Omental fat pad (tissue), 3 donors: ENCODE measurements at regions not wholly inside any gene's neighbourhood (a gene's known extent, or its start where the extent isn't known, plus 50 kb on each side); places are given as distances from the start of the nearest gene placed in this dataset.
"Not testable (repeated sequence)": the region's sequence is repeated elsewhere in the genome, so short reads cannot be mapped to it uniquely, and the experiment has no call there.

Experiments used
- ATAC-seq: fragments of 150-250 bp; one replicate; pipeline ENCODE4 v1.9.1; 2016; ENCODE audit warnings: mild to moderate bottlenecking, moderate library complexity; ENCODE audit not compliant: low FRiP score
- DNase-seq: peaks from one replicate; pipeline ENCODE4 v3.0.0-alpha.2; 2019; ENCODE audit warnings: low spot score
- TF ChIP-seq, protein P1 (sequence below), 3 donors: fragments of 450-650 bp; IDR thresholded peaks; one replicate each; pipeline ENCODE4 v1.5.1; 2016 to 2017; ENCODE audit warnings: antibody characterized with exemption in 3 of 3, mild to moderate bottlenecking in 3 of 3, moderate library complexity in 2 of 3

DNA sequence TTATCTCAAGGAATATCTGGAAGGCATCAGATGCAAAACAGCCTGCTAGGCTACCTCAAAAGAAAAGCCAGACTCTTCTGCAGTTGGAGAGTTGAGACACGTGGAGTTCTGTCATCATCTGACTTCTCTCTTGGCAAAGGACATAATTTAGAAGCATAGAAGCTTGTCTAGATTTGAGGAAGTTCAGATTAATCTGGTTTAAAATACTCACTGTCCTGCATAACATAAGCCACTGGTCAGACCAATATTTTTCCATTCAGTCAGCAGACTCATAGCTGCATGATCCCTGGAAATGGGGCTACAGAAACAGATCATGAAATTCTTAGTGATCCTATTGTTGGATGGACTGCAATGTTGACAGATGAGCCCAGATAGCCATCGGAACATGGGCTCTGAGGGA, 349.0 kb downstream of the TXNL1 start:
- no peak for ATAC-seq
- DNase-seq, result no peak
- TF ChIP-seq, protein P1, sequence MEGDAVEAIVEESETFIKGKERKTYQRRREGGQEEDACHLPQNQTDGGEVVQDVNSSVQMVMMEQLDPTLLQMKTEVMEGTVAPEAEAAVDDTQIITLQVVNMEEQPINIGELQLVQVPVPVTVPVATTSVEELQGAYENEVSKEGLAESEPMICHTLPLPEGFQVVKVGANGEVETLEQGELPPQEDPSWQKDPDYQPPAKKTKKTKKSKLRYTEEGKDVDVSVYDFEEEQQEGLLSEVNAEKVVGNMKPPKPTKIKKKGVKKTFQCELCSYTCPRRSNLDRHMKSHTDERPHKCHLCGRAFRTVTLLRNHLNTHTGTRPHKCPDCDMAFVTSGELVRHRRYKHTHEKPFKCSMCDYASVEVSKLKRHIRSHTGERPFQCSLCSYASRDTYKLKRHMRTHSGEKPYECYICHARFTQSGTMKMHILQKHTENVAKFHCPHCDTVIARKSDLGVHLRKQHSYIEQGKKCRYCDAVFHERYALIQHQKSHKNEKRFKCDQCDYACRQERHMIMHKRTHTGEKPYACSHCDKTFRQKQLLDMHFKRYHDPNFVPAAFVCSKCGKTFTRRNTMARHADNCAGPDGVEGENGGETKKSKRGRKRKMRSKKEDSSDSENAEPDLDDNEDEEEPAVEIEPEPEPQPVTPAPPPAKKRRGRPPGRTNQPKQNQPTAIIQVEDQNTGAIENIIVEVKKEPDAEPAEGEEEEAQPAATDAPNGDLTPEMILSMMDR (IDR thresholded peaks at IDR 0.05), result no peak

DNA sequence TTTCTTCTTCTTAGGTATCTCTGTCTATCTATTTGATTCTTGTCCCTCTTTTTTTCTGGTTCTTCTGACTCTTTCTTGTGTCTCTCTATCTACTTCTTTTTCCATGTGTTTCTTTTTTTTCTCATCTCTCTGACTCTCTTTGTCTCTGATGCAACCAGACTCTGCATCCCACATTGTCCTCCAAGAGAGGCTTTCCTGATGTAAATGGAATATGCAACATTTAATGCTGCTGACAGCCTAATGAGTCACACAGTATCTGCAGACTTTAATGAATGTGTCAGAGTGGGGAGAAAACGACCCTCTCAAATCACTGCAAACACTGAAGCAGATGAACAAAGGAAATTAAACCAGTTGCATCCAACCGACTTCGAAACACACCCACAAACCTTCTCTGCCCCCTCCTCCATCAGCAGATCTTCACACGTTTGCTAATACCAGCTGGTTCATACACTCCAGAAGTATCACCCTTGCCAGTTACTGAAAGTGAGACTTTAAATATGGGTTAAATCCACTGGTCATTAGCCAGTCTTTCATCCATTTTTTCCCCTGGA, 351.5 kb downstream of the TXNL1 start:
- DNase-seq (no peak), ATAC-seq (no peak)
- TF ChIP-seq, protein P1 (IDR thresholded peaks at IDR 0.05), result no peak

DNA sequence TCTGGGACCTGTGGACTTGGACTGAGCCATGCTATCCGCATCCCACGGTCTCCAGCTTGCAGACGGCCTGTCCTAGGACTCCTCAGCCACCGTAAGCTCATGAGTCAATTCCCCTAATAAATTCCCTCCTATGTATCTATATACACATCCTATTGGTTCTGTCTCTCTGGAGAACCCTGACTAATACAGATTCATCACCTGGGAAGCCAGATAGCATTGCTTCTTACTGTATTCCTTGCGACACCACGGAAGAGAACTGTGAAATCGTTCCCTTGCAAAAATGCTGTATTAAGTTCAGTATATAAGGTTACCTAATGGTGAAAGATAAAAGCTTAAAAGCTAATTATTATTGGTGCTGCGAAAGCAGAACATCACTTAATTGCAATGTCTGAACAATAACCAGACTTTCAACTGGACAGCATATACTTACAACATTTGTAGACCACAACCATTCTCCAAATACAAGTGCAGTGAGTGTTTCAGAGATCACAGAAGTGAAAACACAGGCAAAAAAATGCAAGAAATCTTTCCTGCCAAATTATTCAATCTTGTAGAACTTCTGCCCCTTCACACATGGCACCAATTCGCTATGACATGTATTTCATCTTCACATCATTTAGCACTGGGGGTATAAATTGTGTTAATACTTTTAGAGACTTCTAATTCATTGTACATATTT, 352.9 kb downstream of the TXNL1 start:
- DNase-seq (no peak), ATAC-seq (no peak)

DNA sequence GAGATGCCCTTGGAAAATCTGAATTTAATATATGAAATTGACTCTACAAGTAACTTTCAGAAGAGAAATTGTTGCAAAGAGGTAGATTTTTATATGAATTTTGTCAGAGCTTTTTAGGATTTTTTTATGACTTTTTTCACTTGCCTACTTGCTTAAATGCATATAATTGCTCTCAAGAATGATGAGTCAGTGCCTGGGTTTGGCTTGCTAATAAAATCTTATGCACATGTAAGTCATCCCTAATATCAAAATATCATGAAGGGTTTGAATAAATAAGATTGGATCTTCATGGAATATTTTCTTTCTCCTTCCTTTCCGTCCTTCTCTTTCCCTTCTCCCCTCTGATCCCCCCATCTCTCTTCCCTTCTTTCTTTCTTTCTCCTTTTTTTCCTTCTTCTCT, 354.1 kb downstream of the TXNL1 start:
- DNase-seq, result no peak
- TF ChIP-seq, protein P1 (IDR thresholded peaks at IDR 0.05), result no peak
- ATAC-seq, result no peak

More for the DNA sequence above, 352.9 kb downstream of the TXNL1 start:
- TF ChIP-seq, protein P1 (IDR thresholded peaks at IDR 0.05), result no peak

DNA sequence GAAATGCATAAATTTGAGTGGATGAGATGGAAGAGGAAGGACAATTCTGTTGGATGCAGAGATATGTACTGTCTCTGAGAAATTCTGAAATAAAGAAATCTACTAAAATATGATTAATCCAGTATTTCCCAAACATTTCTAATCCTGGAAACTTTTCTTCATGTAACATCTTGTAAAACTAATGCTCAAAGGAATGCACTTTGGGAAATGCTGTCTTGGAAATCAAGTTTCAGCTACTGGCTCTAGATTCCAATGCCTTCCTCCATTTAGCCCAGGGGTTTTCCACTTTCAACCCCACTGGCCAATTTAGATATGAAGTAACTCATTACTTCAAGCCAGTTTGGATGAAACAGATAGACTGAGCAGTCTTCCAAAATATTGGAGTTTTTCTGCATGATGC, 355.1 kb downstream of the TXNL1 start:
- TF ChIP-seq, protein P1 (IDR thresholded peaks at IDR 0.05), result no peak
- DNase-seq, result no peak
- no peak for ATAC-seq

DNA sequence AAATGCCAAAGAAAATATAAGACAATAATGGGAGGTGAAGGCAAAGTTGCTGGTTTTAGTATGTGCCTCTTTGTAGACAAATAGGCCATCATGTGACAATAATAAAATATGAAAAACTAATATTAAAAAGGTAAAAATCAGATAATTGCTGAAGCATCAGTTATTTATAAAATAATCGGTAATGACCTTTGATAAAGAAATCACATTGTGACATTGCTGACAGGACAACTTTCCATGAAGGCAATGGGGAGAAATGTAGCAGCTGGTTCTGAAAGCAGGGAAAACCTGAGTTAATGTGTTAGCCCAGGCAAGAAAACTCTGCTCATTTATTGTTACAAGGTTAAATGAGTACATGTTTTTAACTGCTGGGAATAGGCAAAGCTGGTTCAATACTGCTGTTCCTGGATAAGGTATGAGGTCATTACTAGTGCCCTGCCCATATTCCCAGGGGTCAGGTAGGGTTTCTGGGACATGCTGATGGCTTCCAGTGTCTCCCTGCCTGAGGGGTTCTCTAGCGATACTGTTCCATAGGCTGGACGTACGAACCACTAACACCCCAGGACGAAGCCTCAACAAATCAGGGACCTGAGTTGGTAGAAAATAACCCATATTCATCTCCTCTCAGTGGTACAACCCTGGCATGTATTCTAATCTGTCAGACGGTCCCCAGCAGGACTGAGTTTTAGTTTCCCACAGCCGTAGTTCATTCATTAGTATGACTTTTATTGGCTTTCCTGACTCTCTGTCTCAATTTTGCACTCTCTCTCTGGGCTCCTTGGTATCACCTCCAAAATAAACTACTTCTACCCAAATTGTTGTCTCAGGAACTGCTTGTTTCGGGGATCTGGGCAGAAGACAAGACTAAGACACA, 355.9 kb downstream of the TXNL1 start:
- ATAC-seq (no peak), DNase-seq (no peak)
- TF ChIP-seq, protein P1 (IDR thresholded peaks at IDR 0.05), result no peak

DNA sequence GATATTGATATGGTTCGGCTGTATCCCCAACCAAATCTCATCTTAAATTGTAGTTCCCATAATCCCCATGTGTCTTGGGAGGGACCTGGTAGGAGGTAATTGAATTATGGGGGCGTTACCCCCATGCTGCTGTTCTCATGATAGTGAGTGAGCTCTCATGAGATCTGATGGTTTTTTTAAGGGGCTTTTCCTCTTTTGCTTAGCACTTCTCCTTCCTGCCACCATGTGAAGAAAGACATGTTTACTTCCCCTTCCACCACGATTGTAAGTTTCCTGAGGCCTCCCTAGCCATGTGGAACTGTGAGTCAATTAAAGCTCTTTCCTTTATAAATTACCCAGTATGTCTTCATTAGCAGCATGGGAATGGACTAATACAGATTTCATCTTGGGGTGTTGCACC, 358.6 kb downstream of the TXNL1 start:
- DNase-seq, ATAC-seq: not testable (repeated sequence)
